ENCODE measurements at regions not wholly inside any gene's neighbourhood (a gene's known extent, or its start where the extent isn't known, plus 50 kb on each side); places are given as distances from the start of the nearest gene placed in this dataset.

GRCh38 chr3:23747841-23748240, 57.9 kb upstream of the UBE2E1 start:
- no peak for DNase-seq (ENCODE audit: low spot score in 2 of 2, unreplicated experiment in 2 of 2)
- no peak overlapping the region for H3K4me3 Mint-ChIP-seq
- H3K9me3 Mint-ChIP-seq: no peaks in the 10 kb centered on the region
- peak overlapping the region; percentile 64 for H3K27ac Mint-ChIP-seq
- TF ChIP-seq CTCF (IDR thresholded peaks at IDR 0.05; ENCODE audit: unreplicated experiment): no peak
- H3K4me1 Mint-ChIP-seq: peaks cover 43% of the 10 kb centered on the region
- no peaks in the 10 kb centered on the region for H3K36me3 Mint-ChIP-seq
- H3K27me3 Mint-ChIP-seq (ENCODE audit: low read depth): peaks cover 21% of the 10 kb centered on the region

- Mint-ChIP-seq H3K27ac (no peak overlapping the region), H3K9me3 (no peaks in the 10 kb centered on the region), H3K36me3 (no peaks in the 10 kb centered on the region), H3K4me1 (peaks cover 36% of the 10 kb centered on the region), H3K4me3 (no peak overlapping the region), H3K27me3 (ENCODE audit: low read depth) (peaks cover 14% of the 10 kb centered on the region)
- TF ChIP-seq CTCF (IDR thresholded peaks at IDR 0.05; ENCODE audit: unreplicated experiment): no peak
- DNase-seq (ENCODE audit: low spot score in 2 of 2, unreplicated experiment in 2 of 2): no peak
These were observed 57.2 kb upstream of the UBE2E1 start for GRCh38 chr3:23748398-23749110.

GRCh38 chr3:23749609-23750008, 56.1 kb upstream of the UBE2E1 start:
- Mint-ChIP-seq H3K4me1 (peaks cover 35% of the 10 kb centered on the region), H3K27me3 (ENCODE audit: low read depth) (peaks cover 4% of the 10 kb centered on the region)

GRCh38 chr3:23750573-23751210, 55.1 kb upstream of the UBE2E1 start:
- DNase-seq (ENCODE audit: low spot score in 2 of 2, unreplicated experiment in 2 of 2): no peak
- H3K27ac Mint-ChIP-seq: peak overlapping the region; percentile 36
- H3K9me3 Mint-ChIP-seq: no peaks in the 10 kb centered on the region
- no peak for TF ChIP-seq CTCF (IDR thresholded peaks at IDR 0.05; ENCODE audit: unreplicated experiment)
- H3K27me3 Mint-ChIP-seq (ENCODE audit: low read depth): no peaks in the 10 kb centered on the region
- no peaks in the 10 kb centered on the region for H3K36me3 Mint-ChIP-seq
- H3K4me3 Mint-ChIP-seq: no peak overlapping the region
- peaks cover 36% of the 10 kb centered on the region for H3K4me1 Mint-ChIP-seq

More at GRCh38 chr3:23749609-23750008, 56.1 kb upstream of the UBE2E1 start:
- H3K9me3 Mint-ChIP-seq: no peaks in the 10 kb centered on the region
- H3K36me3 Mint-ChIP-seq: no peaks in the 10 kb centered on the region
- no peak overlapping the region for H3K4me3 Mint-ChIP-seq
- no peak for TF ChIP-seq CTCF (IDR thresholded peaks at IDR 0.05; ENCODE audit: unreplicated experiment)
- no peak for DNase-seq (ENCODE audit: low spot score in 2 of 2, unreplicated experiment in 2 of 2)
- H3K27ac Mint-ChIP-seq: no peak overlapping the region

- H3K36me3 Mint-ChIP-seq: no peaks in the 10 kb centered on the region
- H3K27ac Mint-ChIP-seq: peak overlapping the region; percentile 36
- no peaks in the 10 kb centered on the region for H3K27me3 Mint-ChIP-seq (ENCODE audit: low read depth)
- H3K4me1 Mint-ChIP-seq: peaks cover 41% of the 10 kb centered on the region
- no peak for TF ChIP-seq CTCF (IDR thresholded peaks at IDR 0.05; ENCODE audit: unreplicated experiment)
- no peak for DNase-seq (ENCODE audit: low spot score in 2 of 2, unreplicated experiment in 2 of 2)
- no peak overlapping the region for H3K4me3 Mint-ChIP-seq
- H3K9me3 Mint-ChIP-seq: no peaks in the 10 kb centered on the region
These were observed 54.5 kb upstream of the UBE2E1 start for GRCh38 chr3:23751212-23751723.

All from mesothelial cell of epicardium (in vitro differentiated cells).